Ovary (tissue), 3 donors: ENCODE measurements at regions not wholly inside any gene's neighbourhood (a gene's known extent, or its start where the extent isn't known, plus 50 kb on each side); places are given as distances from the start of the nearest gene placed in this dataset.

Source experiments
- POLR2A ChIP-seq: fragments of 450-650 bp; IDR thresholded peaks from one replicate; pipeline ENCODE4 v1.6.1; 2017; ENCODE audit warnings: antibody characterized with exemption, mild to moderate bottlenecking, moderate library complexity
- TF ChIP-seq, protein P1 (sequence below), 3 donors: fragments of 450-650 bp in 2 of 3; fragments of 200-600 bp in 1 of 3; IDR thresholded peaks; one replicate each; pipeline versions ENCODE4 v1.5.1 to v1.8.0; 2016 to 2022; ENCODE audit warnings: antibody characterized with exemption in 3 of 3, mild to moderate bottlenecking in 1 of 3
- donor health status: DM: no; HTN: no; CAD: no.

DNA sequence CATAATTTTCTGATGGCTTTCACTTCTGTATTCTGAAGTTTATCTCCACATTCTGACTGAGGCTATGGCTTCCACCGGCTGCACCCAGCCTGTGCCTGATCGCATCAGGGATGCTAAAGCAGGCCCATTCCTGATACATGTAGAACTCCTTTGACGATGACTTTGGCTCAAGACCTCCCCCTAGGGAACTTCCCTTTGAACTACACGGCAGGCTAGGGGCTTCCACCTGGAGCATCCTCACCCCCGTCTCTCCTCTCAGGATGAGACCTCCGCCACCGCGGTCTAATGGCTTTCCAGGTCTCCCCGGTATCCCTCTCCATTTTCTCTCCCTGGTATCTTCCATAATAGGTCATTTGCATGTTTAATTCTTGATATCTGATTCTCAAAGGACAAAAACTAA lies 214.9 kb upstream of the CHST9 start:
- TF ChIP-seq, protein P1, sequence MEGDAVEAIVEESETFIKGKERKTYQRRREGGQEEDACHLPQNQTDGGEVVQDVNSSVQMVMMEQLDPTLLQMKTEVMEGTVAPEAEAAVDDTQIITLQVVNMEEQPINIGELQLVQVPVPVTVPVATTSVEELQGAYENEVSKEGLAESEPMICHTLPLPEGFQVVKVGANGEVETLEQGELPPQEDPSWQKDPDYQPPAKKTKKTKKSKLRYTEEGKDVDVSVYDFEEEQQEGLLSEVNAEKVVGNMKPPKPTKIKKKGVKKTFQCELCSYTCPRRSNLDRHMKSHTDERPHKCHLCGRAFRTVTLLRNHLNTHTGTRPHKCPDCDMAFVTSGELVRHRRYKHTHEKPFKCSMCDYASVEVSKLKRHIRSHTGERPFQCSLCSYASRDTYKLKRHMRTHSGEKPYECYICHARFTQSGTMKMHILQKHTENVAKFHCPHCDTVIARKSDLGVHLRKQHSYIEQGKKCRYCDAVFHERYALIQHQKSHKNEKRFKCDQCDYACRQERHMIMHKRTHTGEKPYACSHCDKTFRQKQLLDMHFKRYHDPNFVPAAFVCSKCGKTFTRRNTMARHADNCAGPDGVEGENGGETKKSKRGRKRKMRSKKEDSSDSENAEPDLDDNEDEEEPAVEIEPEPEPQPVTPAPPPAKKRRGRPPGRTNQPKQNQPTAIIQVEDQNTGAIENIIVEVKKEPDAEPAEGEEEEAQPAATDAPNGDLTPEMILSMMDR (IDR thresholded peaks at IDR 0.05) = no peak
- no peak for TF ChIP-seq POLR2A
